ENCODE measurements at regions not wholly inside any gene's neighbourhood (a gene's known extent, or its start where the extent isn't known, plus 50 kb on each side); places are given as distances from the start of the nearest gene placed in this dataset.

DNA sequence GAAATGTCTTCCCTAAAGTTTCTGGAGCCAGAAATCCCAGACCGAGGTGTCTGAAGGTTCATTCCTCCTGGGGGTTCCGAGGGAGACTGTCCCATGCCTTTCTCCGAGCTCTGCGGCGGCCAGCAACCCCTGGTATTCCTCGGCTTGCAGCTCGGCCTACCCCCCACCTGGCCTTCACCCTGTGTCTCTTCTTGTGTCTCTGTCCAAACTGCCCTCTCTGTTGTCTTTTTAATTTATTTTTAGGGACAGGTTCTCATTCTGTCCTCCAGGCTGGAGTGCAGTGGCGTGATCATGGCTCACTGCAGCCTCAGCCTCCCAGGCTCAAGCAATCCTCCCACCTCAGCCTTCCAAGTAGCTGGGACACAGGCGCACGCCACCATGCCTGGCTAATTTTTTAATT is 211.7 kb downstream of the SEC14L1 start:
- ChIA-PET CTCF (interaction anchor here (3.7 kb wide), 1 partner anchor 21 kb away, joined by 13 read pairs; no protein-coding TSS in a partner anchor), POLR2A (no interaction called here)
- H3K27ac ChIP-seq (ENCODE audit: extremely low read depth, low read depth, low read length) = no peak overlapping the region
- H3K4me3 ChIP-seq (ENCODE audit: low read depth, low read length) = no peak overlapping the region
- H3K36me3 ChIP-seq (ENCODE audit: control insufficient read depth in 2 of 2, insufficient read depth in 1 of 2, low read length in 2 of 2) = no peaks in the 10 kb centered on the region
- no peaks in the 10 kb centered on the region for H3K4me1 ChIP-seq (ENCODE audit: control insufficient read depth, insufficient read depth, low read length)
- TF ChIP-seq ZBTB7A (tag by site-specific recombination; IDR thresholded peaks at IDR 0.05; ENCODE audit: low read depth) (no peak), ZNF514 (tag by site-specific recombination; IDR thresholded peaks at IDR 0.05) (no peak), ZNF169 (tag by site-specific recombination; IDR thresholded peaks at IDR 0.05) (no peak), ZNF221 (tag by site-specific recombination; IDR thresholded peaks at IDR 0.05; ENCODE audit: borderline replicate concordance) (no peak), SP3 (tag by site-specific recombination; IDR thresholded peaks at IDR 0.05) (no peak), ZNF140 (tag by site-specific recombination; IDR thresholded peaks at IDR 0.05) (no peak), ZNF132 (tag by site-specific recombination; IDR thresholded peaks at IDR 0.05; ENCODE audit: borderline replicate concordance) (no peak)
- TF ChIP-seq, protein P1, sequence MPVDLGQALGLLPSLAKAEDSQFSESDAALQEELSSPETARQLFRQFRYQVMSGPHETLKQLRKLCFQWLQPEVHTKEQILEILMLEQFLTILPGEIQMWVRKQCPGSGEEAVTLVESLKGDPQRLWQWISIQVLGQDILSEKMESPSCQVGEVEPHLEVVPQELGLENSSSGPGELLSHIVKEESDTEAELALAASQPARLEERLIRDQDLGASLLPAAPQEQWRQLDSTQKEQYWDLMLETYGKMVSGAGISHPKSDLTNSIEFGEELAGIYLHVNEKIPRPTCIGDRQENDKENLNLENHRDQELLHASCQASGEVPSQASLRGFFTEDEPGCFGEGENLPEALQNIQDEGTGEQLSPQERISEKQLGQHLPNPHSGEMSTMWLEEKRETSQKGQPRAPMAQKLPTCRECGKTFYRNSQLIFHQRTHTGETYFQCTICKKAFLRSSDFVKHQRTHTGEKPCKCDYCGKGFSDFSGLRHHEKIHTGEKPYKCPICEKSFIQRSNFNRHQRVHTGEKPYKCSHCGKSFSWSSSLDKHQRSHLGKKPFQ (tag by site-specific recombination; IDR thresholded peaks at IDR 0.05) = no peak
- TF ChIP-seq, protein P2, sequence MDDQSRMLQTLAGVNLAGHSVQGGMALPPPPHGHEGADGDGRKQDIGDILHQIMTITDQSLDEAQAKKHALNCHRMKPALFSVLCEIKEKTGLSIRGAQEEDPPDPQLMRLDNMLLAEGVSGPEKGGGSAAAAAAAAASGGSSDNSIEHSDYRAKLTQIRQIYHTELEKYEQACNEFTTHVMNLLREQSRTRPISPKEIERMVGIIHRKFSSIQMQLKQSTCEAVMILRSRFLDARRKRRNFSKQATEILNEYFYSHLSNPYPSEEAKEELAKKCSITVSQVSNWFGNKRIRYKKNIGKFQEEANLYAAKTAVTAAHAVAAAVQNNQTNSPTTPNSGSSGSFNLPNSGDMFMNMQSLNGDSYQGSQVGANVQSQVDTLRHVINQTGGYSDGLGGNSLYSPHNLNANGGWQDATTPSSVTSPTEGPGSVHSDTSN (CRISPR knock-in tag; IDR thresholded peaks at IDR 0.05) = no peak
- H3K9me3 ChIP-seq (ENCODE audit: control insufficient read depth, insufficient read depth, low read depth, low read length) = no peaks in the 10 kb centered on the region

DNA sequence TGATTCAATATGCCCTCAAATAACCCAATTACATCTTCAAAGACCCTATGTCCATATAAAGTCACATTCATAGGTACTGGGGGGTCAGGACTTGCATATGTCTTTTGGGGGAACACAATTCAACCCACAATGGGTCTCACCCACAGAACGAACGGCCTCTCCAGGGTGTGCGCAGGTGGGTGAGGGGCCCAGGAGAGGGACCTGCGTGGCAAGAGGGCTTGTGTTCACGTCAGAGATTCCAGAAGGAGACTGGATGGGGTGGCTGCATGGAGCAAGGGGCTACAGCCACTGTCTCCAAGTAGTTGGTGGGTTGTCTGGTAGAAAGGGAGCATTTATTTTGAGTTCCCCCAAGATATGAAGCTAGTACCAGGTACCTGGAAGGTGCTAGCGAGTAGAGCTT is 212.2 kb downstream of the SEC14L1 start:
- no peaks in the 10 kb centered on the region for H3K9me3 ChIP-seq (ENCODE audit: control insufficient read depth, insufficient read depth, low read depth, low read length)
- no peaks in the 10 kb centered on the region for H3K4me1 ChIP-seq (ENCODE audit: control insufficient read depth, insufficient read depth, low read length)
- H3K4me3 ChIP-seq (ENCODE audit: low read depth, low read length) = no peak overlapping the region
- no peak overlapping the region for H3K27ac ChIP-seq (ENCODE audit: extremely low read depth, low read depth, low read length)
- ChIA-PET POLR2A (no interaction called here), CTCF (interaction anchor here (3.7 kb wide), 1 partner anchor 21 kb away, joined by 13 read pairs; no protein-coding TSS in a partner anchor)
- H3K36me3 ChIP-seq (ENCODE audit: control insufficient read depth in 2 of 2, insufficient read depth in 1 of 2, low read length in 2 of 2) = no peaks in the 10 kb centered on the region
- TF ChIP-seq ZNF629 (tag by site-specific recombination; IDR thresholded peaks at IDR 0.05) = no peak
- TF ChIP-seq, protein P3, sequence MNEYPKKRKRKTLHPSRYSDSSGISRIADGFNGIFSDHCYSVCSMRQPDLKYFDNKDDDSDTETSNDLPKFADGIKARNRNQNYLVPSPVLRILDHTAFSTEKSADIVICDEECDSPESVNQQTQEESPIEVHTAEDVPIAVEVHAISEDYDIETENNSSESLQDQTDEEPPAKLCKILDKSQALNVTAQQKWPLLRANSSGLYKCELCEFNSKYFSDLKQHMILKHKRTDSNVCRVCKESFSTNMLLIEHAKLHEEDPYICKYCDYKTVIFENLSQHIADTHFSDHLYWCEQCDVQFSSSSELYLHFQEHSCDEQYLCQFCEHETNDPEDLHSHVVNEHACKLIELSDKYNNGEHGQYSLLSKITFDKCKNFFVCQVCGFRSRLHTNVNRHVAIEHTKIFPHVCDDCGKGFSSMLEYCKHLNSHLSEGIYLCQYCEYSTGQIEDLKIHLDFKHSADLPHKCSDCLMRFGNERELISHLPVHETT (tag by site-specific recombination; IDR thresholded peaks at IDR 0.05) = no peak
- no peak for TF ChIP-seq RBAK (tag by site-specific recombination; IDR thresholded peaks at IDR 0.05)
- TF ChIP-seq ZBTB21 (tag by site-specific recombination; IDR thresholded peaks at IDR 0.05) = no peak
- TF ChIP-seq, protein P4, sequence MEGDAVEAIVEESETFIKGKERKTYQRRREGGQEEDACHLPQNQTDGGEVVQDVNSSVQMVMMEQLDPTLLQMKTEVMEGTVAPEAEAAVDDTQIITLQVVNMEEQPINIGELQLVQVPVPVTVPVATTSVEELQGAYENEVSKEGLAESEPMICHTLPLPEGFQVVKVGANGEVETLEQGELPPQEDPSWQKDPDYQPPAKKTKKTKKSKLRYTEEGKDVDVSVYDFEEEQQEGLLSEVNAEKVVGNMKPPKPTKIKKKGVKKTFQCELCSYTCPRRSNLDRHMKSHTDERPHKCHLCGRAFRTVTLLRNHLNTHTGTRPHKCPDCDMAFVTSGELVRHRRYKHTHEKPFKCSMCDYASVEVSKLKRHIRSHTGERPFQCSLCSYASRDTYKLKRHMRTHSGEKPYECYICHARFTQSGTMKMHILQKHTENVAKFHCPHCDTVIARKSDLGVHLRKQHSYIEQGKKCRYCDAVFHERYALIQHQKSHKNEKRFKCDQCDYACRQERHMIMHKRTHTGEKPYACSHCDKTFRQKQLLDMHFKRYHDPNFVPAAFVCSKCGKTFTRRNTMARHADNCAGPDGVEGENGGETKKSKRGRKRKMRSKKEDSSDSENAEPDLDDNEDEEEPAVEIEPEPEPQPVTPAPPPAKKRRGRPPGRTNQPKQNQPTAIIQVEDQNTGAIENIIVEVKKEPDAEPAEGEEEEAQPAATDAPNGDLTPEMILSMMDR (tag by site-specific recombination; IDR thresholded peaks at IDR 0.05) = no peak
- TF ChIP-seq MYNN (tag by site-specific recombination; IDR thresholded peaks at IDR 0.05; ENCODE audit: borderline replicate concordance) = no peak
- no peak for TF ChIP-seq ZNF623 (tag by site-specific recombination; IDR thresholded peaks at IDR 0.05)
- no peak for TF ChIP-seq ZNF202 (tag by site-specific recombination; IDR thresholded peaks at IDR 0.05; ENCODE audit: borderline replicate concordance)
- TF ChIP-seq, protein P5, sequence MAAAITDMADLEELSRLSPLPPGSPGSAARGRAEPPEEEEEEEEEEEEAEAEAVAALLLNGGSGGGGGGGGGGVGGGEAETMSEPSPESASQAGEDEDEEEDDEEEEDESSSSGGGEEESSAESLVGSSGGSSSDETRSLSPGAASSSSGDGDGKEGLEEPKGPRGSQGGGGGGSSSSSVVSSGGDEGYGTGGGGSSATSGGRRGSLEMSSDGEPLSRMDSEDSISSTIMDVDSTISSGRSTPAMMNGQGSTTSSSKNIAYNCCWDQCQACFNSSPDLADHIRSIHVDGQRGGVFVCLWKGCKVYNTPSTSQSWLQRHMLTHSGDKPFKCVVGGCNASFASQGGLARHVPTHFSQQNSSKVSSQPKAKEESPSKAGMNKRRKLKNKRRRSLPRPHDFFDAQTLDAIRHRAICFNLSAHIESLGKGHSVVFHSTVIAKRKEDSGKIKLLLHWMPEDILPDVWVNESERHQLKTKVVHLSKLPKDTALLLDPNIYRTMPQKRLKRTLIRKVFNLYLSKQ (tag by site-specific recombination; IDR thresholded peaks at IDR 0.05; ENCODE audit: borderline replicate concordance) = no peak
- TF ChIP-seq MEIS1 (CRISPR knock-in tag; IDR thresholded peaks at IDR 0.05; ENCODE audit: borderline replicate concordance) = no peak
- TF ChIP-seq, protein P6, sequence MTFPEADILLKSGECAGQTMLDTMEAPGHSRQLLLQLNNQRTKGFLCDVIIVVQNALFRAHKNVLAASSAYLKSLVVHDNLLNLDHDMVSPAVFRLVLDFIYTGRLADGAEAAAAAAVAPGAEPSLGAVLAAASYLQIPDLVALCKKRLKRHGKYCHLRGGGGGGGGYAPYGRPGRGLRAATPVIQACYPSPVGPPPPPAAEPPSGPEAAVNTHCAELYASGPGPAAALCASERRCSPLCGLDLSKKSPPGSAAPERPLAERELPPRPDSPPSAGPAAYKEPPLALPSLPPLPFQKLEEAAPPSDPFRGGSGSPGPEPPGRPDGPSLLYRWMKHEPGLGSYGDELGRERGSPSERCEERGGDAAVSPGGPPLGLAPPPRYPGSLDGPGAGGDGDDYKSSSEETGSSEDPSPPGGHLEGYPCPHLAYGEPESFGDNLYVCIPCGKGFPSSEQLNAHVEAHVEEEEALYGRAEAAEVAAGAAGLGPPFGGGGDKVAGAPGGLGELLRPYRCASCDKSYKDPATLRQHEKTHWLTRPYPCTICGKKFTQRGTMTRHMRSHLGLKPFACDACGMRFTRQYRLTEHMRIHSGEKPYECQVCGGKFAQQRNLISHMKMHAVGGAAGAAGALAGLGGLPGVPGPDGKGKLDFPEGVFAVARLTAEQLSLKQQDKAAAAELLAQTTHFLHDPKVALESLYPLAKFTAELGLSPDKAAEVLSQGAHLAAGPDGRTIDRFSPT (tag by site-specific recombination; IDR thresholded peaks at IDR 0.05) = no peak
- no peak for TF ChIP-seq ZNF214 (tag by site-specific recombination; IDR thresholded peaks at IDR 0.05; ENCODE audit: borderline replicate concordance)
- TF ChIP-seq, protein P7, sequence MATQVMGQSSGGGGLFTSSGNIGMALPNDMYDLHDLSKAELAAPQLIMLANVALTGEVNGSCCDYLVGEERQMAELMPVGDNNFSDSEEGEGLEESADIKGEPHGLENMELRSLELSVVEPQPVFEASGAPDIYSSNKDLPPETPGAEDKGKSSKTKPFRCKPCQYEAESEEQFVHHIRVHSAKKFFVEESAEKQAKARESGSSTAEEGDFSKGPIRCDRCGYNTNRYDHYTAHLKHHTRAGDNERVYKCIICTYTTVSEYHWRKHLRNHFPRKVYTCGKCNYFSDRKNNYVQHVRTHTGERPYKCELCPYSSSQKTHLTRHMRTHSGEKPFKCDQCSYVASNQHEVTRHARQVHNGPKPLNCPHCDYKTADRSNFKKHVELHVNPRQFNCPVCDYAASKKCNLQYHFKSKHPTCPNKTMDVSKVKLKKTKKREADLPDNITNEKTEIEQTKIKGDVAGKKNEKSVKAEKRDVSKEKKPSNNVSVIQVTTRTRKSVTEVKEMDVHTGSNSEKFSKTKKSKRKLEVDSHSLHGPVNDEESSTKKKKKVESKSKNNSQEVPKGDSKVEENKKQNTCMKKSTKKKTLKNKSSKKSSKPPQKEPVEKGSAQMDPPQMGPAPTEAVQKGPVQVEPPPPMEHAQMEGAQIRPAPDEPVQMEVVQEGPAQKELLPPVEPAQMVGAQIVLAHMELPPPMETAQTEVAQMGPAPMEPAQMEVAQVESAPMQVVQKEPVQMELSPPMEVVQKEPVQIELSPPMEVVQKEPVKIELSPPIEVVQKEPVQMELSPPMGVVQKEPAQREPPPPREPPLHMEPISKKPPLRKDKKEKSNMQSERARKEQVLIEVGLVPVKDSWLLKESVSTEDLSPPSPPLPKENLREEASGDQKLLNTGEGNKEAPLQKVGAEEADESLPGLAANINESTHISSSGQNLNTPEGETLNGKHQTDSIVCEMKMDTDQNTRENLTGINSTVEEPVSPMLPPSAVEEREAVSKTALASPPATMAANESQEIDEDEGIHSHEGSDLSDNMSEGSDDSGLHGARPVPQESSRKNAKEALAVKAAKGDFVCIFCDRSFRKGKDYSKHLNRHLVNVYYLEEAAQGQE (tag by site-specific recombination; IDR thresholded peaks at IDR 0.05) = no peak
